Mesendoderm (in vitro differentiated cells): ENCODE measurements at regions not wholly inside any gene's neighbourhood (a gene's known extent, or its start where the extent isn't known, plus 50 kb on each side); places are given as distances from the start of the nearest gene placed in this dataset.

Experiments used
- DNase-seq: peaks from one replicate; pipeline ENCODE4 v3.0.0; 2013
- H2AK5ac ChIP-seq: 2 replicates; pipeline ENCODE4 v1.6.1; 2013; ENCODE audit warnings: low read length, inconsistent platforms
- H2BK120ac ChIP-seq: 2 replicates; pipeline ENCODE4 v1.6.1; 2013; ENCODE audit warnings: low read depth, mild to moderate bottlenecking, low read length, moderate library complexity, mixed read lengths
- H2BK15ac ChIP-seq: replicated peaks from 2 replicates; pipeline ENCODE4 v1.6.1; 2013; ENCODE audit warnings: low read depth, mild to moderate bottlenecking, moderate library complexity
- H2BK5ac ChIP-seq: 2 replicates; pipeline ENCODE4 v1.6.1; 2013; ENCODE audit warnings: low read length, inconsistent platforms
- H3K18ac ChIP-seq: 2 replicates; pipeline ENCODE4 v1.6.1; 2013; ENCODE audit warnings: mild to moderate bottlenecking, low read length, mixed read lengths
- H3K23ac ChIP-seq: one replicate; pipeline ENCODE4 v1.6.1; 2013; ENCODE audit warnings: low read length
- H3K27ac ChIP-seq: 2 replicates; pipeline ENCODE4 v1.5.1; 2013; ENCODE audit warnings: low read depth, mild to moderate bottlenecking, inconsistent platforms, low read length, moderate library complexity
- H3K27me3 ChIP-seq: 2 replicates; pipeline ENCODE4 v1.6.1; 2013; ENCODE audit warnings: low read length, control low read depth, mild to moderate bottlenecking, inconsistent platforms; ENCODE audit not compliant: insufficient read depth, poor library complexity
- H3K36me3 ChIP-seq: 2 replicates; pipeline ENCODE4 v1.6.1; 2013; ENCODE audit warnings: low read length, inconsistent platforms; ENCODE audit not compliant: control insufficient read depth, insufficient read depth
- H3K4ac ChIP-seq: one replicate; pipeline ENCODE4 v1.6.1; 2013; ENCODE audit warnings: low read depth, mild to moderate bottlenecking, low read length, moderate library complexity
- H3K4me1 ChIP-seq: 2 replicates; pipeline ENCODE4 v1.6.1; 2013; ENCODE audit warnings: low read depth, low read length, inconsistent platforms; ENCODE audit not compliant: control insufficient read depth
- H3K4me2 ChIP-seq: 2 replicates; pipeline ENCODE4 v1.6.1; 2013; ENCODE audit warnings: low read length
- H3K4me3 ChIP-seq: 2 replicates; pipeline ENCODE4 v1.5.1; 2013; ENCODE audit warnings: mild to moderate bottlenecking, low read length
- H3K56ac ChIP-seq: one replicate; pipeline ENCODE4 v1.6.1; 2013; ENCODE audit warnings: low read length
- H3K79me1 ChIP-seq: 2 replicates; pipeline ENCODE4 v1.6.1; 2013; ENCODE audit warnings: low read length, inconsistent platforms
- H3K79me2 ChIP-seq: 2 replicates; pipeline ENCODE4 v1.6.1; 2013; ENCODE audit warnings: mild to moderate bottlenecking, low read length; ENCODE audit not compliant: control insufficient read depth, insufficient read depth
- H3K9ac ChIP-seq: 2 replicates; pipeline ENCODE4 v1.6.1; 2013; ENCODE audit warnings: low read length, inconsistent platforms
- H4K5ac ChIP-seq: one replicate; pipeline ENCODE4 v1.6.1; 2013; ENCODE audit warnings: low read length
- H4K8ac ChIP-seq: one replicate; pipeline ENCODE4 v1.6.1; 2013; ENCODE audit warnings: low read depth, mild to moderate bottlenecking, control low read depth, low read length, moderate library complexity
- WGBS: extraction: QIAGEN DNeasy Blood & Tissue Kit; methylation state at CpG from one replicate; pipeline ENCODE4 v1.1.7; 2013; ENCODE audit warnings: low lambda C conversion rate, missing lambda C conversion rate; ENCODE audit not compliant: insufficient coverage; ENCODE audit errors: extremely low coverage; 5-methylcytosine and 5-hydroxymethylcytosine counted together

- Histone ChIP-seq H3K27ac (no peak overlapping the region), H3K4me3 (no peak overlapping the region), H3K79me1 (no peaks in the 10 kb centered on the region), H4K5ac (no peak overlapping the region), H2BK120ac (no peak overlapping the region), H3K9ac (no peak overlapping the region), H3K27me3 (no peaks in the 10 kb centered on the region), H3K4ac (no peak overlapping the region), H3K4me1 (no peaks in the 10 kb centered on the region), H3K79me2 (no peaks in the 10 kb centered on the region), H3K56ac (no peak overlapping the region), H4K8ac (no peak overlapping the region), H3K36me3 (no peaks in the 10 kb centered on the region), H3K4me2 (no peak overlapping the region), H2AK5ac (no peak overlapping the region), H3K18ac (no peak overlapping the region), H2BK5ac (no peak overlapping the region), H2BK15ac (no peak overlapping the region), H3K23ac (no peak overlapping the region)
- no CpG with 5 or more reads among the region's 5 CpGs for WGBS
- no peak for DNase-seq
Measured at GRCh38 chr20:61138566-61138965, 113.5 kb upstream of the CDH4 start.

- H3K56ac ChIP-seq = no peak overlapping the region
- no peak overlapping the region for H3K4me2 ChIP-seq
- H3K23ac ChIP-seq = no peak overlapping the region
- no peak overlapping the region for H2BK15ac ChIP-seq
- H3K9ac ChIP-seq = no peak overlapping the region
- no peaks in the 10 kb centered on the region for H3K79me1 ChIP-seq
- no peak overlapping the region for H3K27ac ChIP-seq
- no peak overlapping the region for H3K4me3 ChIP-seq
- H2AK5ac ChIP-seq = no peak overlapping the region
- H2BK5ac ChIP-seq = no peak overlapping the region
- WGBS = no CpG with 5 or more reads among the region's 4 CpGs
- H3K18ac ChIP-seq = no peak overlapping the region
- H3K4ac ChIP-seq = no peak overlapping the region
- no peak overlapping the region for H4K5ac ChIP-seq
- DNase-seq = no peak
- H3K79me2 ChIP-seq = no peaks in the 10 kb centered on the region
- no peak overlapping the region for H4K8ac ChIP-seq
- H3K4me1 ChIP-seq = no peaks in the 10 kb centered on the region
- no peak overlapping the region for H2BK120ac ChIP-seq
- no peaks in the 10 kb centered on the region for H3K36me3 ChIP-seq
- no peaks in the 10 kb centered on the region for H3K27me3 ChIP-seq
Measured at GRCh38 chr20:61139031-61139430, 113.0 kb upstream of the CDH4 start.

GRCh38 chr20:61140576-61140975 lies 111.5 kb upstream of the CDH4 start:
- no peaks in the 10 kb centered on the region for H3K79me1 ChIP-seq
- H3K4me1 ChIP-seq = no peaks in the 10 kb centered on the region
- no peak for DNase-seq
- no peak overlapping the region for H2BK15ac ChIP-seq
- no peaks in the 10 kb centered on the region for H3K27me3 ChIP-seq
- no peaks in the 10 kb centered on the region for H3K79me2 ChIP-seq
- no CpG with 5 or more reads among the region's 4 CpGs for WGBS
- no peak overlapping the region for H3K4me3 ChIP-seq
- no peak overlapping the region for H2BK5ac ChIP-seq
- H3K18ac ChIP-seq = no peak overlapping the region
- no peak overlapping the region for H3K56ac ChIP-seq
- H3K36me3 ChIP-seq = no peaks in the 10 kb centered on the region
- no peak overlapping the region for H2AK5ac ChIP-seq
- no peak overlapping the region for H2BK120ac ChIP-seq
- no peak overlapping the region for H4K5ac ChIP-seq
- no peak overlapping the region for H4K8ac ChIP-seq
- H3K23ac ChIP-seq = no peak overlapping the region
- H3K4me2 ChIP-seq = no peak overlapping the region
- no peak overlapping the region for H3K9ac ChIP-seq
- H3K4ac ChIP-seq = no peak overlapping the region
- H3K27ac ChIP-seq = no peak overlapping the region

GRCh38 chr20:61146023-61146422 lies 106.0 kb upstream of the CDH4 start:
- no peak overlapping the region for H2BK120ac ChIP-seq
- no peaks in the 10 kb centered on the region for H3K27me3 ChIP-seq
- no peak overlapping the region for H3K4me2 ChIP-seq
- H4K5ac ChIP-seq = no peak overlapping the region
- H3K79me2 ChIP-seq = no peaks in the 10 kb centered on the region
- no peak overlapping the region for H3K56ac ChIP-seq
- no peak overlapping the region for H3K4me3 ChIP-seq
- no peak overlapping the region for H4K8ac ChIP-seq
- H3K23ac ChIP-seq = no peak overlapping the region
- H2BK15ac ChIP-seq = no peak overlapping the region
- no peak overlapping the region for H2AK5ac ChIP-seq
- no peaks in the 10 kb centered on the region for H3K4me1 ChIP-seq
- H3K4ac ChIP-seq = no peak overlapping the region
- H3K79me1 ChIP-seq = no peaks in the 10 kb centered on the region
- DNase-seq = no peak
- no CpG with 5 or more reads among the region's 4 CpGs for WGBS
- no peak overlapping the region for H3K27ac ChIP-seq
- no peak overlapping the region for H3K9ac ChIP-seq
- no peak overlapping the region for H3K18ac ChIP-seq
- no peaks in the 10 kb centered on the region for H3K36me3 ChIP-seq
- H2BK5ac ChIP-seq = no peak overlapping the region

GRCh38 chr20:61149636-61150035 lies 102.4 kb upstream of the CDH4 start:
- DNase-seq = no peak
- Histone ChIP-seq H2AK5ac (no peak overlapping the region), H3K4me3 (no peak overlapping the region), H4K5ac (no peak overlapping the region), H2BK5ac (no peak overlapping the region), H3K56ac (no peak overlapping the region), H3K27me3 (no peaks in the 10 kb centered on the region), H3K27ac (no peak overlapping the region), H3K79me2 (no peaks in the 10 kb centered on the region), H3K23ac (no peak overlapping the region), H3K36me3 (no peaks in the 10 kb centered on the region), H3K4me1 (no peaks in the 10 kb centered on the region), H2BK15ac (no peak overlapping the region), H3K79me1 (no peaks in the 10 kb centered on the region), H2BK120ac (no peak overlapping the region), H3K9ac (no peak overlapping the region), H4K8ac (no peak overlapping the region), H3K4me2 (no peak overlapping the region), H3K18ac (no peak overlapping the region), H3K4ac (no peak overlapping the region)
- WGBS = no CpG with 5 or more reads among the region's 5 CpGs

- H3K4me3 ChIP-seq = no peak overlapping the region
- no peak overlapping the region for H3K9ac ChIP-seq
- H3K4me1 ChIP-seq = no peaks in the 10 kb centered on the region
- no peak overlapping the region for H2BK5ac ChIP-seq
- no peak overlapping the region for H4K5ac ChIP-seq
- no peak for DNase-seq
- no peak overlapping the region for H3K27ac ChIP-seq
- H3K23ac ChIP-seq = no peak overlapping the region
- H2BK15ac ChIP-seq = no peak overlapping the region
- no peak overlapping the region for H3K4ac ChIP-seq
- no peak overlapping the region for H3K18ac ChIP-seq
- H2AK5ac ChIP-seq = no peak overlapping the region
- WGBS = no CpG with 5 or more reads among the region's 8 CpGs
- no peak overlapping the region for H4K8ac ChIP-seq
- no peak overlapping the region for H3K56ac ChIP-seq
- no peaks in the 10 kb centered on the region for H3K79me2 ChIP-seq
- no peaks in the 10 kb centered on the region for H3K79me1 ChIP-seq
- H3K4me2 ChIP-seq = no peak overlapping the region
- no peaks in the 10 kb centered on the region for H3K27me3 ChIP-seq
- H2BK120ac ChIP-seq = no peak overlapping the region
- no peaks in the 10 kb centered on the region for H3K36me3 ChIP-seq
Measured at GRCh38 chr20:61157301-61157700, 94.8 kb upstream of the CDH4 start.
